A549 (cell line): ENCODE measurements at regions not wholly inside any gene's neighbourhood (a gene's known extent, or its start where the extent isn't known, plus 50 kb on each side); places are given as distances from the start of the nearest gene placed in this dataset.

Experiments
- ATAC-seq, 2 experiments: fragments of 200-7000 bp in 1 of 2; fragments of >200 bp in 1 of 2; cut with Nextera tagmentation in 1 of 2; cut with Tn5 transposase in 1 of 2; 3 replicates each; pipeline versions ENCODE4 v1.8.0 to v1.9.1; 2018 to 2020; ENCODE audit warnings: mild to moderate bottlenecking in 1 of 2, moderate library complexity in 1 of 2
- CTCF ChIA-PET: fragments of 300-600 bp; sonication (Branson Sonifier 250); formaldehyde crosslinking; extraction: SDS; loops from one replicate; lab custom pipeline; 2021; ENCODE audit warnings: antibody characterized with exemption, inconsistent platforms; lab: Yijun Ruan, JAX
- POLR2A ChIA-PET: fragments of 350-600 bp; formaldehyde crosslinking; extraction: SDS; loops from one replicate; lab custom pipeline; 2021; ENCODE audit warnings: antibody characterized with exemption, inconsistent platforms; lab: Yijun Ruan, JAX
- DNase-seq, 2 experiments: peaks; one replicate each; pipeline versions ENCODE4 v3.0.0 to v3.0.0-alpha.2; 2011 to 2016; ENCODE audit warnings: low read depth in 1 of 2, low spot score in 1 of 2
- FAIRE-seq: peaks from 2 replicates; lab custom pipeline; 2011; peaks lifted over from hg19 to GRCh38; lab: Jason Lieb, UNC
- H3K27ac ChIP-seq, 2 experiments: fragments of >200 bp; sonication (Bioruptor Twin); formaldehyde crosslinking; 3 replicates each; pipeline ENCODE4 v1.5.1; 2016 to 2017
- H3K4me1 ChIP-seq: fragments of >200 bp; sonication (Bioruptor Twin); formaldehyde crosslinking; 3 replicates; pipeline ENCODE4 v1.6.1; 2016
- H3K4me2 ChIP-seq: fragments of >200 bp; sonication (Bioruptor Twin); formaldehyde crosslinking; 3 replicates; pipeline ENCODE4 v1.6.1; 2016
- H3K4me3 ChIP-seq: fragments of >200 bp; sonication (Bioruptor Twin); formaldehyde crosslinking; 3 replicates; pipeline ENCODE4 v1.5.1; 2016
- H3K9me3 ChIP-seq: fragments of >200 bp; sonication (Bioruptor Twin); formaldehyde crosslinking; 3 replicates; pipeline ENCODE4 v1.6.1; 2016
- CHD4 ChIP-seq: fragments of 200-600 bp; sonication (generic); IDR thresholded peaks from 2 replicates; pipeline ENCODE4 v1.6.1; 2016; ENCODE audit warnings: antibody characterized with exemption, mild to moderate bottlenecking, borderline replicate concordance
- EHF ChIP-seq: fragments of 250-450 bp; sonication (Bioruptor Pico); IDR thresholded peaks from 2 replicates; pipeline ENCODE4 v1.5.0; 2020; ENCODE audit warnings: mild to moderate bottlenecking
- EHMT2 ChIP-seq: fragments of 200-600 bp; sonication (generic); IDR thresholded peaks from 2 replicates; pipeline ENCODE4 v1.6.1; 2016; ENCODE audit warnings: antibody characterized with exemption, low read depth, mild to moderate bottlenecking, moderate library complexity
- EP300 ChIP-seq, 2 experiments: fragments of >200 bp; sonication (Bioruptor Twin); formaldehyde crosslinking; IDR thresholded peaks; 2 replicates in 1 of 2; 3 replicates in 1 of 2; pipeline ENCODE4 v1.6.1; 2016 to 2017
- FOXS1 ChIP-seq: fragments of 250-450 bp; sonication (Bioruptor Pico); IDR thresholded peaks from 2 replicates; pipeline ENCODE4 v1.5.0; 2020; ENCODE audit warnings: mild to moderate bottlenecking, moderate library complexity
- HDAC2 ChIP-seq: fragments of 200-600 bp; sonication (generic); IDR thresholded peaks from 2 replicates; pipeline ENCODE4 v1.6.1; 2016
- HOXB5 ChIP-seq: fragments of 250-450 bp; sonication (Bioruptor Pico); IDR thresholded peaks from 2 replicates; pipeline ENCODE4 v1.5.0; 2020; ENCODE audit warnings: mild to moderate bottlenecking, moderate library complexity
- JUN ChIP-seq, 2 experiments: fragments of >200 bp; sonication (Bioruptor Twin); formaldehyde crosslinking; IDR thresholded peaks; 2 replicates in 1 of 2; 3 replicates in 1 of 2; pipeline ENCODE4 v1.6.1; 2016 to 2017
- KDM1A ChIP-seq: fragments of 200-600 bp; sonication (generic); IDR thresholded peaks from 2 replicates; pipeline ENCODE4 v1.6.1; 2016; ENCODE audit warnings: low read depth, mild to moderate bottlenecking
- KDM5A ChIP-seq: fragments of 200-600 bp; sonication (generic); IDR thresholded peaks from 2 replicates; pipeline ENCODE4 v1.6.1; 2016; ENCODE audit warnings: antibody characterized with exemption, mild to moderate bottlenecking
- NFE2L2 ChIP-seq: fragments of 150-350 bp; conservative IDR thresholded peaks from 2 replicates; pipeline ENCODE4 v1.6.1; 2014; ENCODE audit warnings: low read length
- NPAS2 ChIP-seq: fragments of 250-450 bp; sonication (Bioruptor Pico); IDR thresholded peaks from 2 replicates; pipeline ENCODE4 v1.8.0; 2022; ENCODE audit warnings: mild to moderate bottlenecking, moderate library complexity, borderline replicate concordance
- PHF8 ChIP-seq: fragments of 200-600 bp; sonication (generic); IDR thresholded peaks from 2 replicates; pipeline ENCODE4 v1.6.1; 2016; ENCODE audit warnings: low read depth, mild to moderate bottlenecking, antibody characterized with exemption, moderate library complexity, borderline replicate concordance
- POLR2A ChIP-seq: IDR thresholded peaks from 2 replicates; pipeline ENCODE4 v1.6.1; 2012; ENCODE audit warnings: mild to moderate bottlenecking, low read length
- RAD21 ChIP-seq, 2 experiments: fragments of >200 bp in 1 of 2; sonication (Bioruptor Twin) in 1 of 2; formaldehyde crosslinking in 1 of 2; IDR thresholded peaks in 1 of 2; conservative IDR thresholded peaks in 1 of 2; 2 replicates in 1 of 2; 3 replicates in 1 of 2; pipeline ENCODE4 v1.6.1; 2012 to 2018; ENCODE audit warnings: inconsistent platforms in 1 of 2
- RARB ChIP-seq: fragments of 250-450 bp; sonication (Bioruptor Pico); IDR thresholded peaks from 2 replicates; pipeline ENCODE4 v1.8.0; 2021; ENCODE audit warnings: mild to moderate bottlenecking, moderate library complexity
- RCOR1 ChIP-seq: fragments of 150-350 bp; IDR thresholded peaks from 2 replicates; pipeline ENCODE4 v1.6.1; 2014; ENCODE audit warnings: antibody characterized with exemption, low read length, low read depth
- RFX5 ChIP-seq: fragments of 450-650 bp; IDR thresholded peaks from 2 replicates; pipeline ENCODE4 v1.7.1; 2014; ENCODE audit warnings: antibody characterized with exemption, mild to moderate bottlenecking, moderate library complexity
- SMC3 ChIP-seq: fragments of >200 bp; sonication (Bioruptor Twin); formaldehyde crosslinking; IDR thresholded peaks from 3 replicates; pipeline ENCODE4 v1.6.1; 2018; ENCODE audit warnings: inconsistent platforms
- TP53 ChIP-seq: fragments of 250-450 bp; sonication (Bioruptor Pico); IDR thresholded peaks from 2 replicates; pipeline ENCODE4 v1.5.0; 2021; ENCODE audit warnings: mild to moderate bottlenecking, moderate library complexity
- ZC3H11A ChIP-seq: fragments of 450-650 bp; IDR thresholded peaks from 2 replicates; pipeline ENCODE4 v1.6.1; 2014; ENCODE audit warnings: antibody characterized with exemption, mild to moderate bottlenecking
- ZFP36 ChIP-seq: fragments of 450-650 bp; IDR thresholded peaks from 2 replicates; pipeline ENCODE4 v1.6.1; 2014; ENCODE audit warnings: borderline replicate concordance; ENCODE audit not compliant: partially characterized antibody
- ZNF302 ChIP-seq: fragments of 250-450 bp; sonication (Bioruptor Pico); IDR thresholded peaks from 2 replicates; pipeline ENCODE4 v1.9.0; 2021; ENCODE audit warnings: inconsistent platforms, mild to moderate bottlenecking, moderate library complexity
- WGBS: methylation state at CpG from one replicate; pipeline ENCODE4 v1.1.6; 2017; ENCODE audit errors: missing lambda C conversion rate; 5-methylcytosine and 5-hydroxymethylcytosine counted together
- TF ChIP-seq, protein P1 (sequence below): fragments of 450-650 bp; IDR thresholded peaks from 2 replicates; pipeline ENCODE4 v1.6.1; 2014; ENCODE audit warnings: antibody characterized with exemption
- TF ChIP-seq, protein P2 (sequence below): fragments of 250-450 bp; sonication (Bioruptor Pico); IDR thresholded peaks from 2 replicates; pipeline ENCODE4 v1.5.0; 2020; ENCODE audit warnings: low read depth, mild to moderate bottlenecking, moderate library complexity
- TF ChIP-seq, protein P3 (sequence below): fragments of 250-450 bp; sonication (Bioruptor Pico); IDR thresholded peaks from 2 replicates; pipeline ENCODE4 v1.5.0; 2021; ENCODE audit warnings: mild to moderate bottlenecking, moderate library complexity, borderline replicate concordance

DNA sequence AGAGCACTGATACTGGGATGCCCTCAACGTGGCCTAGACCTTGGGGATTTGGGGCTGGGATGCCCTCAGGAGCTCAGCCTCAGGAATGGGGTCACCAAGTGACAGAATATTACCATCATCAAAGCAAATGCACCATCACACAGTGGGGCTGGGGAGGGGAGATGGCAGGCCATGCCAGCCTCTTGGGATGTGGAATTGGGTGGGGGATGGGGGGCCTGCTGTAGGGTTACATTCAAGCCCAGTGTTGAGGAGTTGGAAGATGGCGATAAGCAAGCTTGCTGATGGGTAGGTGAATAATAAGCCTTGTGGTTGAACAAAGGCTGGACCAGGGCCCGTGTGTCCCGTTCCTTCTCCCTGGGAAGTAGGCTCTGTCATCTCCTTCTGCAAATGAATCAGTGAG lies 69.1 kb upstream of the GPR12 start:
- Histone ChIP-seq H3K4me3 (no peak overlapping the region), H3K27ac (no peak overlapping the region), H3K4me2 (no peak overlapping the region), H3K4me1 (no peaks in the 10 kb centered on the region), H3K9me3 (no peaks in the 10 kb centered on the region)
- no peak for FAIRE-seq
- no peak for ATAC-seq
- WGBS, result 25% methylated on average over 4 of the region's 4 CpGs
- ChIA-PET POLR2A (no interaction called here), CTCF (no interaction called here)
- no peak for DNase-seq
- TF ChIP-seq FOXS1 (CRISPR knock-in tag), result no peak
- no peak for TF ChIP-seq JUN (IDR thresholded peaks at IDR 0.05)
- no peak for TF ChIP-seq HDAC2

DNA sequence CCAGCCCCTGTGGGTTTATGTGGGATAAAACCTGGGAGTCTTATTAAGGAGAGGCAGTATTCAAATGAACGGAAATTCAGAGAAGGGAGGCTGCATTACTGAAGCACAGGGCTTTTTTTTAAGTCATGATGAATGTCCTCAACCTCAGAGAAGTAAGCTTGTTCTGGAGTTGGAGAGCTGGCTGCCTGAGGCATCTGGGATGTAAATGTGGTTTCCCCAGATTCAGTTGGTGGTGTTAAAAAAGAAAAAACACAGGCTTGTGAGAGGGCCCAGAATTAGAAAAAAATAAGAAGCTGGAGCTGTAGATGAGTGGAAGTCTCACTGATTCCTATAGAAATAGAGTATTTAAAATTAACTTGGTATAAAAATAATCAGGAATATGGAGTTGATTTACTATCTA lies 64.0 kb upstream of the GPR12 start:
- DNase-seq, result no peak
- H3K4me1 ChIP-seq, result no peaks in the 10 kb centered on the region
- no peak overlapping the region for H3K4me2 ChIP-seq
- ChIA-PET CTCF (no interaction called here), POLR2A (no interaction called here)
- H3K9me3 ChIP-seq, result no peaks in the 10 kb centered on the region
- FAIRE-seq, result no peak
- WGBS, result 0% methylated on average over 1 of the region's 1 CpG
- no peak overlapping the region for H3K27ac ChIP-seq
- TF ChIP-seq, protein P1, sequence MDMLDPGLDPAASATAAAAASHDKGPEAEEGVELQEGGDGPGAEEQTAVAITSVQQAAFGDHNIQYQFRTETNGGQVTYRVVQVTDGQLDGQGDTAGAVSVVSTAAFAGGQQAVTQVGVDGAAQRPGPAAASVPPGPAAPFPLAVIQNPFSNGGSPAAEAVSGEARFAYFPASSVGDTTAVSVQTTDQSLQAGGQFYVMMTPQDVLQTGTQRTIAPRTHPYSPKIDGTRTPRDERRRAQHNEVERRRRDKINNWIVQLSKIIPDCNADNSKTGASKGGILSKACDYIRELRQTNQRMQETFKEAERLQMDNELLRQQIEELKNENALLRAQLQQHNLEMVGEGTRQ, result no peak
- TF ChIP-seq ZC3H11A (no peak), EHMT2 (no peak), POLR2A (no peak), NPAS2 (CRISPR knock-in tag) (no peak), NFE2L2 (no peak), HOXB5 (CRISPR knock-in tag) (no peak), ZFP36 (no peak), RAD21 (conservative IDR thresholded peaks at IDR 0.05 in 1 of 2, IDR thresholded peaks at IDR 0.05 in 1 of 2) (no peak), RARB (no peak), SMC3 (no peak), EP300 (IDR thresholded peaks at IDR 0.05) (no peak), KDM1A (no peak), RCOR1 (no peak), RFX5 (no peak), PHF8 (no peak), EHF (CRISPR knock-in tag) (no peak), KDM5A (no peak), HDAC2 (no peak)
- TF ChIP-seq, protein P2, sequence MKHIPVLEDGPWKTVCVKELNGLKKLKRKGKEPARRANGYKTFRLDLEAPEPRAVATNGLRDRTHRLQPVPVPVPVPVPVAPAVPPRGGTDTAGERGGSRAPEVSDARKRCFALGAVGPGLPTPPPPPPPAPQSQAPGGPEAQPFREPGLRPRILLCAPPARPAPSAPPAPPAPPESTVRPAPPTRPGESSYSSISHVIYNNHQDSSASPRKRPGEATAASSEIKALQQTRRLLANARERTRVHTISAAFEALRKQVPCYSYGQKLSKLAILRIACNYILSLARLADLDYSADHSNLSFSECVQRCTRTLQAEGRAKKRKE, result no peak
- ATAC-seq, result no peak
- no peak overlapping the region for H3K4me3 ChIP-seq

DNA sequence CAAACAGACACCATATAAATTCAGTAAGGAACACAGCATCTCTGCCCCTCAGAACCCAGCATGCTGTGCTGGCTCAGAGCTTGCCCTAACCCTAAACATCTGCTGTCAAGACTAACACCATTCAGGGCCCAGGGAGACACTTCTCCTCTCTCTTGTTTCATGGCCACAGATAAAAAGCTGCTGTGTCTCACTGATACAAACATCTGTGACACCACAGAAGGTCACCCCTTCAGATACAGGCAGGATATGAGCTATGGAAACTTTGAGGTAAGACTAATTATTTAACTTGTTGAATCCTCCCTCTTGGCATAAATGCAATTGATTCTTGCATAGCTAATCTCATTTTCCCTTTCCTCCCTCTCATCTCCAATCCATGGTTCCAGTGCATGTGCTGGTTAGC lies 61.6 kb upstream of the GPR12 start:
- Histone ChIP-seq H3K4me3 (no peak overlapping the region), H3K9me3 (no peaks in the 10 kb centered on the region), H3K4me2 (no peak overlapping the region), H3K4me1 (no peaks in the 10 kb centered on the region), H3K27ac (no peak overlapping the region)
- CTCF ChIA-PET, result no interaction called here
- TF ChIP-seq CHD4 (no peak), ZFP36 (no peak), ZNF302 (no peak), HOXB5 (CRISPR knock-in tag) (no peak), TP53 (CRISPR knock-in tag) (no peak)
- TF ChIP-seq, protein P3, sequence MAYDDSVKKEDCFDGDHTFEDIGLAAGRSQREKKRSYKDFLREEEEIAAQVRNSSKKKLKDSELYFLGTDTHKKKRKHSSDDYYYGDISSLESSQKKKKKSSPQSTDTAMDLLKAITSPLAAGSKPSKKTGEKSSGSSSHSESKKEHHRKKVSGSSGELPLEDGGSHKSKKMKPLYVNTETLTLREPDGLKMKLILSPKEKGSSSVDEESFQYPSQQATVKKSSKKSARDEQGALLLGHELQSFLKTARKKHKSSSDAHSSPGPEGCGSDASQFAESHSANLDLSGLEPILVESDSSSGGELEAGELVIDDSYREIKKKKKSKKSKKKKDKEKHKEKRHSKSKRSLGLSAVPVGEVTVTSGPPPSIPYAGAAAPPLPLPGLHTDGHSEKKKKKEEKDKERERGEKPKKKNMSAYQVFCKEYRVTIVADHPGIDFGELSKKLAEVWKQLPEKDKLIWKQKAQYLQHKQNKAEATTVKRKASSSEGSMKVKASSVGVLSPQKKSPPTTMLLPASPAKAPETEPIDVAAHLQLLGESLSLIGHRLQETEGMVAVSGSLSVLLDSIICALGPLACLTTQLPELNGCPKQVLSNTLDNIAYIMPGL (CRISPR knock-in tag), result no peak
- FAIRE-seq, result no peak
- POLR2A ChIA-PET, result no interaction called here
- no peak for ATAC-seq
- DNase-seq, result no peak
